Activated B cell treated with CpG ODN at 0.5 μM for 24 hours (primary cell): ENCODE measurements at regions not wholly inside any gene's neighbourhood (a gene's known extent, or its start where the extent isn't known, plus 50 kb on each side); places are given as distances from the start of the nearest gene placed in this dataset.

Source experiments
- ATAC-seq: fragments of 200-7000 bp; cut with Tn5 transposase; one replicate; pipeline ENCODE4 v1.10.0; 2021; ENCODE audit warnings: low read depth, mild to moderate bottlenecking, moderate library complexity
- CTCF ChIA-PET: fragments of 350-600 bp; sonication (Branson Sonifier 250); formaldehyde crosslinking; loops from one replicate; lab custom pipeline; 2021; ENCODE audit warnings: antibody characterized with exemption; lab: Charles Lee
- POLR2A ChIA-PET: fragments of 350-600 bp; sonication (Branson Sonifier 250); formaldehyde crosslinking; loops from one replicate; lab custom pipeline; 2021; ENCODE audit warnings: antibody characterized with exemption; lab: Charles Lee
- DNase-seq: peaks from one replicate; pipeline ENCODE4 v3.0.0; 2022
- H3K27ac Mint-ChIP-seq: one replicate; pipeline ENCODE4 v1.8.0; 2020; ENCODE audit warnings: mixed read lengths
- H3K27me3 Mint-ChIP-seq: one replicate; pipeline ENCODE4 v1.8.0; 2021; ENCODE audit warnings: mixed read lengths
- H3K36me3 Mint-ChIP-seq: one replicate; pipeline ENCODE4 v1.8.0; 2021; ENCODE audit warnings: low read depth, mixed read lengths
- H3K4me1 Mint-ChIP-seq: one replicate; pipeline ENCODE4 v1.8.0; 2021; ENCODE audit warnings: mixed read lengths
- H3K4me3 Mint-ChIP-seq: one replicate; pipeline ENCODE4 v1.8.0; 2020; ENCODE audit warnings: mild to moderate bottlenecking, mixed read lengths
- H3K9me3 Mint-ChIP-seq: one replicate; pipeline ENCODE4 v1.8.0; 2020; ENCODE audit warnings: mixed read lengths
- intact Hi-C: fragments of 100-400 bp; cut with micrococcal nuclease; formaldehyde crosslinking; loops from one replicate; pipeline ENCODE4 v1.15.1; 2024
- TF ChIP-seq, protein P1 (sequence below): fragments of 200-600 bp; IDR thresholded peaks from one replicate; pipeline ENCODE4 v1.8.0; 2022; ENCODE audit warnings: antibody characterized with exemption, mild to moderate bottlenecking

DNA sequence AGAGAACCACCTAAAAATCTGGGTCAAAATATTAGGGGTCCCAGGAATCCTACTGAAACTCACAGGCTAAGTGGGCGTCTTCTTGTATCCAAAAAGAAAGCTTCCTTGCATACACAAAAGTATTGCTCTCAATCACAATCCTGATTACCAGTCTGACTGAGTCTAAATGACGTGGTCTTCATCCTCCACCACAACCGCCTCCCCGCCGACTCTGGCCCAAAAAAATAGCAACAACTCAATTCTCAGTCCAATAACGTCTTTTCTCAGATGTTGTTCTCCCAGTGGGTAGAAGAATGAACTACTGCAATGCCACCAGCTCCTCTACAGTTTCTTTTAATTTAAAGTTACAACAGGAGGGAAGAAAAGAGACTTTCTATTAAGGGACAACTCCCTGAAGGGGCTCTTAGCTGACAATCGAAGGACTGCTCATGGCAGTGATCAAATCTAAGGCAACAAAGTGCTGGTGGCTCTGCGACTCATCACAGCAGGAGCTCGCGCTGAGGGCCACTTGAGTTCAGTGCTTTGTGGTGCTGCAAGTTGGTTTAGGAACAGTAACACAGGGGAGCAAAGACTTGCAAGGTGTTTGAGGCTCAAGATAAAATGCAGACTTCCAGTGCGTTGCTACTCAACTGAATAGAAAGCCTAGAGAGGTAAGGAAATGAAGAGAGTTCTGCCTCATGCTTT lies 394.1 kb downstream of the BCAT1 start:
- ChIA-PET POLR2A (interaction anchor here (0.5 kb wide), 1 partner anchor 9 kb away, joined by 4 read pairs; no protein-coding TSS in a partner anchor), CTCF (interaction anchor here (1.0 kb wide), 1 partner anchor 176 kb away, joined by 3 read pairs; no protein-coding TSS in a partner anchor)
- Mint-ChIP-seq H3K9me3 (peaks cover 4% of the 10 kb centered on the region), H3K27ac (no peak overlapping the region), H3K27me3 (no peaks in the 10 kb centered on the region), H3K36me3 (no peaks in the 10 kb centered on the region), H3K4me1 (peaks cover 6% of the 10 kb centered on the region), H3K4me3 (no peak overlapping the region)
- TF ChIP-seq, protein P1, sequence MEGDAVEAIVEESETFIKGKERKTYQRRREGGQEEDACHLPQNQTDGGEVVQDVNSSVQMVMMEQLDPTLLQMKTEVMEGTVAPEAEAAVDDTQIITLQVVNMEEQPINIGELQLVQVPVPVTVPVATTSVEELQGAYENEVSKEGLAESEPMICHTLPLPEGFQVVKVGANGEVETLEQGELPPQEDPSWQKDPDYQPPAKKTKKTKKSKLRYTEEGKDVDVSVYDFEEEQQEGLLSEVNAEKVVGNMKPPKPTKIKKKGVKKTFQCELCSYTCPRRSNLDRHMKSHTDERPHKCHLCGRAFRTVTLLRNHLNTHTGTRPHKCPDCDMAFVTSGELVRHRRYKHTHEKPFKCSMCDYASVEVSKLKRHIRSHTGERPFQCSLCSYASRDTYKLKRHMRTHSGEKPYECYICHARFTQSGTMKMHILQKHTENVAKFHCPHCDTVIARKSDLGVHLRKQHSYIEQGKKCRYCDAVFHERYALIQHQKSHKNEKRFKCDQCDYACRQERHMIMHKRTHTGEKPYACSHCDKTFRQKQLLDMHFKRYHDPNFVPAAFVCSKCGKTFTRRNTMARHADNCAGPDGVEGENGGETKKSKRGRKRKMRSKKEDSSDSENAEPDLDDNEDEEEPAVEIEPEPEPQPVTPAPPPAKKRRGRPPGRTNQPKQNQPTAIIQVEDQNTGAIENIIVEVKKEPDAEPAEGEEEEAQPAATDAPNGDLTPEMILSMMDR = no peak
- DNase-seq = no peak
- no peak for ATAC-seq
- intact Hi-C loops = no loop called here

DNA sequence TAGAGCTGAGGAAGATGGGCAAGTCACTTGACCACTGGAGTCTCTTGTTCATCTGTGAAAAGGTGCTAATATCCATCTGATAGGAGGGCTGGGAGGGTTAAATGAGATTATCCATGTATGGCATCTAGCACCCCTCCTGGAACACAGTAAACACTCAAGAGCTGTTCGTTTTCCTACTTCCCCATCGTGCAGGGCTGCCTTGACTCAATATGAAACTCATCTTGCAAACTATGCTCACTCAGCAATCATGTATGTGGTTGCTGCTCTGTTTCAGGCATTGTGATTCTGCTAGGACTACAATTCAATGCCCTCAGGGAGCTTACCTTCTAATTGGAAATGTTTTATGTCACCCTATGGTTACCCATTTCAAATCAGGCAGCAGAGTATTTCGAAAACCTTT lies 395.6 kb downstream of the BCAT1 start:
- Mint-ChIP-seq H3K27ac (peak overlapping the region; percentile 13), H3K27me3 (no peaks in the 10 kb centered on the region), H3K4me3 (no peak overlapping the region), H3K4me1 (peaks cover 6% of the 10 kb centered on the region), H3K36me3 (no peaks in the 10 kb centered on the region), H3K9me3 (peaks cover 4% of the 10 kb centered on the region)
- intact Hi-C loops = loop anchor here (2.0 kb wide), 1 partner anchor 16 kb away; no protein-coding TSS in a partner anchor
- ChIA-PET POLR2A (interaction anchor here (0.9 to 1.2 kb wide), 2 partner anchors 137 to 193 kb away, joined by 3 read pairs; no protein-coding TSS in a partner anchor), CTCF (no interaction called here)
- TF ChIP-seq, protein P1 = no peak
- DNase-seq (no peak), ATAC-seq (peak; percentile 75)

- H3K36me3 Mint-ChIP-seq = no peaks in the 10 kb centered on the region
These were observed 397.6 kb downstream of the BCAT1 start for GRCh38 chr12:24551163-24551786.

DNA sequence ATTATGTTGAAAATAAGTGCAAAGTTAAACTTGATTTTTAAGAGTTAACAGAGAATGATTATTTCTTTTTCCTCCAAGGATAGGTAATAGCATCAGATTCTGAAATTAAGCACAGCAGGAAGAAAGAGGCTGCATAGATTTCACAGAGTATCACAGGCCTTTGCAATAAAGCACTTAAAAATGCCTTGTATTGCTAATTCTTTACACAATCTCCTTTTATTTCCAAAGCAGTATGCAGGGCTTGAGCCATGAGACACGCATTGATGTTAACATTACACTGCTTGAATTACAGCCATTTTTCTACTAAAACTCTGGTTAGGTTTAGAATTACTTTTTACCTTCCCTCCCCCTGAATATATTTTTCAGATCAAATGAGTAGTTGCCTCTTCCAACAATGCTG lies 398.3 kb downstream of the BCAT1 start:
- TF ChIP-seq, protein P1 = no peak
- H3K4me1 Mint-ChIP-seq = peaks cover 6% of the 10 kb centered on the region
- CTCF ChIA-PET = no interaction called here
- H3K27ac Mint-ChIP-seq = no peak overlapping the region
- no peak for DNase-seq
- peaks cover 4% of the 10 kb centered on the region for H3K9me3 Mint-ChIP-seq
- no peaks in the 10 kb centered on the region for H3K36me3 Mint-ChIP-seq
- ATAC-seq = no peak
- intact Hi-C loops = no loop called here
- POLR2A ChIA-PET = no interaction called here
- H3K27me3 Mint-ChIP-seq = no peaks in the 10 kb centered on the region
- no peak overlapping the region for H3K4me3 Mint-ChIP-seq

More at GRCh38 chr12:24551163-24551786, 397.6 kb downstream of the BCAT1 start:
- ATAC-seq = no peak
- H3K9me3 Mint-ChIP-seq = peaks cover 4% of the 10 kb centered on the region
- no peak for DNase-seq
- ChIA-PET CTCF (no interaction called here), POLR2A (no interaction called here)
- H3K4me1 Mint-ChIP-seq = peaks cover 6% of the 10 kb centered on the region
- no peak overlapping the region for H3K27ac Mint-ChIP-seq
- H3K4me3 Mint-ChIP-seq = no peak overlapping the region
- intact Hi-C loops = no loop called here
- H3K27me3 Mint-ChIP-seq = no peaks in the 10 kb centered on the region
- TF ChIP-seq, protein P1 = no peak

GRCh38 chr12:24546661-24547060 lies 402.2 kb downstream of the BCAT1 start:
- Mint-ChIP-seq H3K27me3 (no peaks in the 10 kb centered on the region), H3K4me1 (no peaks in the 10 kb centered on the region), H3K9me3 (no peaks in the 10 kb centered on the region), H3K36me3 (no peaks in the 10 kb centered on the region), H3K4me3 (no peak overlapping the region), H3K27ac (no peak overlapping the region)
- intact Hi-C loops = no loop called here
- TF ChIP-seq, protein P1 = no peak
- DNase-seq = no peak
- POLR2A ChIA-PET = no interaction called here
- CTCF ChIA-PET = no interaction called here
- no peak for ATAC-seq
